22Rv1 (cell line): ENCODE measurements at regions not wholly inside any gene's neighbourhood (a gene's known extent, or its start where the extent isn't known, plus 50 kb on each side); places are given as distances from the start of the nearest gene placed in this dataset.

Source experiments
- ZFX ChIP-seq: fragments of 450-650 bp; IDR thresholded peaks from 2 replicates; pipeline ENCODE4 v1.6.1; 2017; ENCODE audit warnings: antibody characterized with exemption, borderline replicate concordance
- TF ChIP-seq, protein P1 (sequence below): fragments of 450-650 bp; IDR thresholded peaks from 2 replicates; pipeline ENCODE4 v1.5.1; 2017; ENCODE audit warnings: mild to moderate bottlenecking

GRCh38 chr2:74072565-74072964 lies 75.1 kb downstream of the BOLA3 start:
- TF ChIP-seq, protein P1, sequence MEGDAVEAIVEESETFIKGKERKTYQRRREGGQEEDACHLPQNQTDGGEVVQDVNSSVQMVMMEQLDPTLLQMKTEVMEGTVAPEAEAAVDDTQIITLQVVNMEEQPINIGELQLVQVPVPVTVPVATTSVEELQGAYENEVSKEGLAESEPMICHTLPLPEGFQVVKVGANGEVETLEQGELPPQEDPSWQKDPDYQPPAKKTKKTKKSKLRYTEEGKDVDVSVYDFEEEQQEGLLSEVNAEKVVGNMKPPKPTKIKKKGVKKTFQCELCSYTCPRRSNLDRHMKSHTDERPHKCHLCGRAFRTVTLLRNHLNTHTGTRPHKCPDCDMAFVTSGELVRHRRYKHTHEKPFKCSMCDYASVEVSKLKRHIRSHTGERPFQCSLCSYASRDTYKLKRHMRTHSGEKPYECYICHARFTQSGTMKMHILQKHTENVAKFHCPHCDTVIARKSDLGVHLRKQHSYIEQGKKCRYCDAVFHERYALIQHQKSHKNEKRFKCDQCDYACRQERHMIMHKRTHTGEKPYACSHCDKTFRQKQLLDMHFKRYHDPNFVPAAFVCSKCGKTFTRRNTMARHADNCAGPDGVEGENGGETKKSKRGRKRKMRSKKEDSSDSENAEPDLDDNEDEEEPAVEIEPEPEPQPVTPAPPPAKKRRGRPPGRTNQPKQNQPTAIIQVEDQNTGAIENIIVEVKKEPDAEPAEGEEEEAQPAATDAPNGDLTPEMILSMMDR = no peak
- TF ChIP-seq ZFX = no peak
